Vagina (tissue), 2 donors: ENCODE measurements at regions not wholly inside any gene's neighbourhood (a gene's known extent, or its start where the extent isn't known, plus 50 kb on each side); places are given as distances from the start of the nearest gene placed in this dataset.

Source experiments
- DNase-seq, 2 donors: peaks; one replicate each; pipeline ENCODE4 v3.0.0-alpha.2; 2017; ENCODE audit errors: extremely low spot score in 2 of 2
- H3K27ac ChIP-seq: fragments of 200-600 bp; sonication (generic); one replicate; pipeline ENCODE4 v1.5.1; 2019
- H3K27me3 ChIP-seq: fragments of 200-600 bp; sonication (generic); one replicate; pipeline ENCODE4 v1.5.1; 2019
- H3K36me3 ChIP-seq, 2 donors: fragments of 200-600 bp; sonication (generic); one replicate each; pipeline ENCODE4 v1.5.1; 2017 to 2019
- H3K4me1 ChIP-seq: fragments of 200-600 bp; sonication (generic); one replicate; pipeline ENCODE4 v1.5.1; 2019
- H3K4me3 ChIP-seq, 2 donors: fragments of 200-600 bp; sonication (generic); 1 replicate in 1 of 2; 2 replicates in 1 of 2; pipeline ENCODE4 v1.5.1; 2016 to 2019
- H3K9me3 ChIP-seq: fragments of 200-600 bp; sonication (generic); one replicate; pipeline ENCODE4 v1.5.1; 2019
- CTCF ChIP-seq, 3 experiments: fragments of 450-650 bp in 2 of 3; fragments of 200-600 bp in 1 of 3; sonication (generic) in 1 of 3; IDR thresholded peaks; one replicate each; pipeline ENCODE4 v1.5.1; 2017 to 2019; ENCODE audit warnings: antibody characterized with exemption in 3 of 3, mild to moderate bottlenecking in 2 of 3, moderate library complexity in 2 of 3
- POLR2A ChIP-seq, 2 donors: fragments of 450-650 bp; IDR thresholded peaks; one replicate each; pipeline ENCODE4 v1.6.1; 2017; ENCODE audit warnings: antibody characterized with exemption in 2 of 2, mild to moderate bottlenecking in 2 of 2, moderate library complexity in 2 of 2
- POLR2AphosphoS5 ChIP-seq, 2 donors: sonication (generic); formaldehyde crosslinking; IDR thresholded peaks; one replicate each; pipeline ENCODE4 v1.9.0; 2017; ENCODE audit warnings: antibody characterized with exemption in 2 of 2, mild to moderate bottlenecking in 2 of 2, low read depth in 1 of 2; ENCODE audit not compliant: insufficient read depth in 1 of 2
- intact Hi-C: fragments of 100-400 bp; cut with DNase I; formaldehyde crosslinking; loops from one replicate; pipeline ENCODE4 v1.15.1; 2023

GRCh38 chr16:80390046-80390445 lies 150.7 kb upstream of the DYNLRB2 start:
- no peaks in the 10 kb centered on the region for H3K4me1 ChIP-seq
- H3K27me3 ChIP-seq: no peaks in the 10 kb centered on the region
- H3K27ac ChIP-seq: no peak overlapping the region
- H3K36me3 ChIP-seq: no peaks in the 10 kb centered on the region
- H3K9me3 ChIP-seq: no peaks in the 10 kb centered on the region
- no peak for DNase-seq
- no peak overlapping the region for H3K4me3 ChIP-seq
- no peak for TF ChIP-seq POLR2AphosphoS5 (IDR thresholded peaks at IDR 0.05; ENCODE audit: insufficient read depth in 1 of 2, low read depth in 1 of 2)
- no peak for TF ChIP-seq POLR2A (IDR thresholded peaks at IDR 0.05)
- no peak for TF ChIP-seq CTCF (IDR thresholded peaks at IDR 0.05)
- intact Hi-C loops: no loop called here

GRCh38 chr16:80389338-80389737 lies 151.5 kb upstream of the DYNLRB2 start:
- H3K36me3 ChIP-seq: no peaks in the 10 kb centered on the region
- TF ChIP-seq CTCF (IDR thresholded peaks at IDR 0.05) (no peak), POLR2AphosphoS5 (IDR thresholded peaks at IDR 0.05; ENCODE audit: insufficient read depth in 1 of 2, low read depth in 1 of 2) (no peak), POLR2A (IDR thresholded peaks at IDR 0.05) (no peak)
- DNase-seq: no peak
- no peaks in the 10 kb centered on the region for H3K27me3 ChIP-seq
- H3K4me1 ChIP-seq: no peaks in the 10 kb centered on the region
- H3K27ac ChIP-seq: no peak overlapping the region
- intact Hi-C loops: no loop called here
- H3K9me3 ChIP-seq: no peaks in the 10 kb centered on the region
- H3K4me3 ChIP-seq: no peak overlapping the region

- DNase-seq: no peak
- Histone ChIP-seq H3K27ac (no peak overlapping the region), H3K4me3 (no peak overlapping the region), H3K27me3 (no peaks in the 10 kb centered on the region), H3K9me3 (no peaks in the 10 kb centered on the region), H3K4me1 (no peaks in the 10 kb centered on the region), H3K36me3 (no peaks in the 10 kb centered on the region)
- TF ChIP-seq POLR2A (IDR thresholded peaks at IDR 0.05) (no peak), POLR2AphosphoS5 (IDR thresholded peaks at IDR 0.05; ENCODE audit: insufficient read depth in 1 of 2, low read depth in 1 of 2) (no peak), CTCF (IDR thresholded peaks at IDR 0.05) (no peak)
- intact Hi-C loops: no loop called here
Measured at GRCh38 chr16:80387318-80387921, 153.4 kb upstream of the DYNLRB2 start.

GRCh38 chr16:80384862-80385261 lies 155.9 kb upstream of the DYNLRB2 start:
- Histone ChIP-seq H3K9me3 (no peaks in the 10 kb centered on the region), H3K27me3 (no peaks in the 10 kb centered on the region), H3K27ac (no peak overlapping the region), H3K36me3 (no peaks in the 10 kb centered on the region), H3K4me1 (no peaks in the 10 kb centered on the region), H3K4me3 (no peak overlapping the region)
- DNase-seq: no peak
- TF ChIP-seq POLR2A (IDR thresholded peaks at IDR 0.05) (no peak), CTCF (IDR thresholded peaks at IDR 0.05) (no peak), POLR2AphosphoS5 (IDR thresholded peaks at IDR 0.05; ENCODE audit: insufficient read depth in 1 of 2, low read depth in 1 of 2) (no peak)
- intact Hi-C loops: no loop called here

- TF ChIP-seq CTCF (IDR thresholded peaks at IDR 0.05) (no peak), POLR2AphosphoS5 (IDR thresholded peaks at IDR 0.05; ENCODE audit: insufficient read depth in 1 of 2, low read depth in 1 of 2) (no peak), POLR2A (IDR thresholded peaks at IDR 0.05) (no peak)
- no peak overlapping the region for H3K4me3 ChIP-seq
- no peak for DNase-seq
- H3K27ac ChIP-seq: no peak overlapping the region
- intact Hi-C loops: no loop called here
- no peaks in the 10 kb centered on the region for H3K9me3 ChIP-seq
- H3K27me3 ChIP-seq: no peaks in the 10 kb centered on the region
- no peaks in the 10 kb centered on the region for H3K4me1 ChIP-seq
- no peaks in the 10 kb centered on the region for H3K36me3 ChIP-seq
Measured at GRCh38 chr16:80380514-80380913, 160.3 kb upstream of the DYNLRB2 start.
